NOMO-1 treated with dmso at 0.1 percent for 144 hours (cell line): ENCODE measurements at regions not wholly inside any gene's neighbourhood (a gene's known extent, or its start where the extent isn't known, plus 50 kb on each side); places are given as distances from the start of the nearest gene placed in this dataset.
"Not testable (repeated sequence)": the region's sequence is repeated elsewhere in the genome, so short reads cannot be mapped to it uniquely, and the experiment has no call there.

Source experiments
- DNase-seq: peaks from one replicate; lab custom pipeline; 2025; ENCODE audit not compliant: unreplicated experiment; lab: John Stamatoyannopoulos, UW

DNA sequence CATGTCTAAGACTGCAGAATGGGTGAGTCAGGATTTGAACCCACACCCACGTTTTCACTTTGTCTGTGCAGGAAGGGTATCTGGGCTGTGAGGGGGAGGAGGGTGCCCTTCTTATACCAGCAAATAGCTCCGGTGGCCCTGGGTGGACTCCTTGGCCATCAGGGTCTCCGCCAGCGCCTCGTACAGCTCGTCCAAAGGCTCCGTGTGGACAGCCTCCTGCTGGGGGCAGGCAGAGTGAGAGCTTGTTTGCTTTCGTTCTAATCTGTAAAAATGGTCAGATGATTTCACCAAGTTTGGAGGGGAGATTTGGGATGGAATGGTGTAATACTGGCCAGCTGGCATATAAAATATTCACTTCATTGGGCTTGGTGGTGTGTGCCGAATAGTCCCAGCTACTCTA is 111.7 kb upstream of the CCZ1B start:
- DNase-seq, result not testable (repeated sequence)

DNA sequence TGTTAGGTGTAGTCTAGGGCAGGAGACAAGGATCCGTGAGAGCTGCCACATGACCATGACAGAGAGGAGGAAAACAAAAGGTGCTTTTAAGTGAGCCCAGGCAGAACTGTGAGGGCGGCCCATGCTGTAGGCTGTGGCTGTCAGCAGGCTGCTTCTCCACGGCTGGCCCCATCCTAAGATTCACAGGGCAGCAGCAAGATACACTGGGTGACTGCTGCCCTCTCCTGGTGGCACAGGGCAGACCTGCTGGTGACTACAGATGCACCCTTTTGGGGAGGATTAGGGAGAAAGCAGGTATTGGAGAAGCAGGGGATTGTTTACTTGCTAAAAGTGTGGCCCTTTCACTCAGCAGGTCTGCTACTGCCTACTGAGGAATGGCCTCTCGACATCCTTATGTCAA is 112.2 kb upstream of the CCZ1B start:
- DNase-seq, result not testable (repeated sequence)

DNA sequence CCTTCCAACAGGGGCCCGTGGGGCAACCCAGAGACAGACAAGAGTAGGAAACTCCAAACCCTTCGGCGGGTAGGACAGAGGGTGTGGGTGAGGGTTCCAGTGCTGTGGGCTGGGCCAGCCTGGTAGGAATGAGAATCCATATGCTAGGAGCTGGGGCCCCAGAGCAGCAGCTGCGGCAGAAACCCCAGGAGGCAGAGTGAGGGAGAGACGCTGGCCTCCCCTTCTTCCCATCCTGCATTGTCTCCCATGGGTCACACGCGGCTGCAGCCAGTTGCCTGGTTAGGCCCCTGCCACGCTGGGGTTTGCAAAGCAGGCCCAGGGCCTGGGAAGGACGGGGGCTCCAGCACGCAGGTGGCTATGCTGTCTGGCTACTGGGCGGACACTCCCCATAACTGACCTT is 113.1 kb upstream of the CCZ1B start:
- not testable (repeated sequence) for DNase-seq

DNA sequence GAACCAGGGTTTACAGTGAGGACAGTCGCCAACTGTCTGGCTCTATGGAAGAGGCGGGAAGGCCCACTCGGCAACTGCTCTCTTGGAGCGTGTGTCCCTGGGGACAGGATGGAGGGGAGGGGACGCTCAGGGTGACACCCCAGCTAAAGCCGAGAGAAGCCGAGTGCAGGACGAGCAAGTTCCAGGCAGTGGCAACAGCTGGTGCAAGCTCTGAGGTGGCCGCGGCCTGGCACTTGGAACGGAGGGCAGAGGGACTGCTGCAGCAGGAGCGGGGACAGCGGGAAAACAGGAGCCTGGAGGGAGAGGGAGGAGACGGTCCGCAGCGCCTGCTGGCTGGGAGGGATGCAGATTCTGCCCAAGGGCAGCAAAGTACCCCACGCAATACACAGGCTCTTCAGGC is 113.8 kb upstream of the CCZ1B start:
- DNase-seq, result not testable (repeated sequence)

DNA sequence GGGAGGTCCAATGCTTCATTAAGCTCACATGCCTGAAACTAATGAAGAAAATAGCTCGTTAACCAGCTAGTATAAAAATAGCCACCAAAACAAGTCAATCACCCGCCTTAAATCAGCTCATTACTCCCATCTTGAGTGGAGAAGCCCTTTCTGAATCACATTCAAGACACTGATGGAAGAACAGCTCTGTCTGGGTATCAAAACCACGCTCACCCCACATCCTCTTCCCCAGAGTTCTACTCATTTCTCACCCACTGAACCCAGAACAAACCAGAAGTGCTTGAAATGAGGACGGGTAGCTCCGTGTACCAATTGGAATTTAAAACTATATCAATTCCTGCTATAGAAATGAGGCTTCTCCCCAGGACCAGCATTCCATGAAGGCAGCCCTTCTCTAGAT is 120.8 kb upstream of the CCZ1B start:
- not testable (repeated sequence) for DNase-seq

DNA sequence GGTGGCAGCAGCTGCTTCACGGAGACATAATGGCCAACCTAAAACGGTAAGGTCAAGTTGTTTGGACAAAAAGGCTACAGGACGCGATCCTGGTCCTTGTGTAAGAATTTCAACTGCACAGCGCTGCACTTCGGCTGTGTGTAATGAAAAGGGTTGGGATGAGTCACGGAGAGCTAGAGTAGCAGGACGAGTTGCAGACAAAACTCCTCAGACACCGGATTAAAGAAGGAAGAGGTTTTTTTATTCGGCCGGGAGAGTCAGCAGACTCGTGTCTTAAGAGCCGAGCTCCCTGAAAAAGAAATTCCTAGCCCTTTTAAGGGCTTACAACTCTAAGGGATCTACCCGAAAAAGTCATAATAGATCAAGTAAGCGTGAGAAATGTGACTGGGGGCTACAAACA is 124.2 kb upstream of the CCZ1B start:
- not testable (repeated sequence) for DNase-seq

DNA sequence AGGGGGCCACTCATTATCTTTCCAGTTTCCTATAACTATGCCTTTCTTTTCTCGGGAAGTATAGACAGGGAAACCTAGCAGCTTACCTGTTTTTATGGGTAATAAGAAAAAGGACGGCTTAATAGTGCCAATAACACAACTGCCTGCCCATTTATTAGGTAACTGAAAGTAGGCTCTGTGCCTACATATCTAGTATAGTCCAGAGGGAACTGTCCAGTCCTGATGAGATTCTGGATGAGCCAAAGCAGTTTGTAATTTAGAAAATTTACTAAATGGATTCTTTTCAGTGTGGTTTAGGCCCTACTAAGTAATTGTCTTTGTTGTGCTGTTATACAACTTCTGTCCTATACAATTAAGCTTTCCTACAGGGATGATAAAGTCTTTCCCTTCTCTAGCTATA is 125.5 kb upstream of the CCZ1B start:
- not testable (repeated sequence) for DNase-seq

DNA sequence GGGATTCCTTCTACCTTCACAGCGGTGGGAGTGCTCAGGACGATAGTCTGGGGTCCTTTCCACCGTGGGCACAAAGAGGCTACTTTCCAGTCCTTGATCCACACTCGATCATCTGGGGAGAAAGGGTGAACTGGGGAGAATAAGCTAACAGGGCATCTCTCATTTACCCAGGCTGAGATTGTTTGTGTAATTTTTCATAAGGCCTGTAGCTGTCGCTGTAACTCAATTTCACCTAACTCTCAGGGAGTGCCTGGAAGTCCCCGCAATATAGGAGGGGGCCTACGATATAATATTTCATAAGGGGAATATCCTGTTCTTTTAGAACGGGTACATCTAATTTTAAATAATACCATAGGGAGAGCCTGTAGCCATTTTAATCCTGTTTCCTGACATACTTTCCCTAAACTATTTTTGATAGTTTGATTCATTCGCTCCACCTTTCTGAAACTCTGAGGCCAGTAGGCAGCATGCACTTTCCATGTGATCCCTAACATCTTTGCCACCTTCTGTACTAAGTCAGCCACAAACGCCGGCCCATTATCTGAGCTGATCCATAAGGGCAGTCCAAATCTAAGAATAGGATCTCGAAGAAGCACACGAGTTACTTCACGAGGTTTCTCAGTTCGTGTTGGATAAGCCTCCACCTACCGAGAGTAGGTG is 127.2 kb upstream of the CCZ1B start:
- not testable (repeated sequence) for DNase-seq

DNA sequence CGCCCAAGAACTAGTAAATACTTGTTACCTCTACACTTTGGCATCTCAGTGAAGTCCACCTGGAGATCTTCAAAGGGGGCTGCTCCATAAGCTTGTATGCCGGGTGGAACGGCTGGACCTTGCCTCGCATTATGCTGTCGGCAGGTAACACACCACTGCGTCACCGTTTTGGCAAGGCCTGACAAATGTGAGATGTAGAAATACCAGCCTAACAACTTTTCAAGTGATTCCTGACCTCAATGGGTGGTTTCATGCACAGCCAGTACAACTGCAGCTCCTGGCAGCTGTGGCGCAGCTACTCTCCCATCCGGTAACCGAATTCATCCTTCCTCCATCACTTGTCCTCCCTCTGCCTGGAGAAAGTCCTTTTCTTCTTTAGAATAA is 127.7 kb upstream of the CCZ1B start:
- not testable (repeated sequence) for DNase-seq

DNA sequence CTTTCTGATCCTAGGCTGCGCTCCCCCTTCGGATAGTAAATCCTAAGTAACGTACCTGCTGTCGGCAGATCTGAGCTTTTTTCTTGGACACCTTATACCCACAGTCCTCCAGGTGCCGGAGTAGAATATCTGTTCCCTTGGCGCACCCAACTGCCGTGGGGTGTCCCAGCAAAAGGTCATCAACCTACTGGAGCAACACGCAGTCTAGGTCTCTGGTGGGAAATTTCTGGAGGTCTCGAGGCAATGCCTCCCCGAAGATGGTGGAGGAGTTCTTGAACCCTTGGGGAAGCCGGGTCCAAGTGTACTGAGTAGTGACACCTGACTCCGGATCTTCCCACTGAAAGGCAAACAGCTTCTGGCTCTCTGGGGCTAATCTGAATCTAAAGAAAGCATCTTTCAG is 129.3 kb upstream of the CCZ1B start:
- DNase-seq, result not testable (repeated sequence)

DNA sequence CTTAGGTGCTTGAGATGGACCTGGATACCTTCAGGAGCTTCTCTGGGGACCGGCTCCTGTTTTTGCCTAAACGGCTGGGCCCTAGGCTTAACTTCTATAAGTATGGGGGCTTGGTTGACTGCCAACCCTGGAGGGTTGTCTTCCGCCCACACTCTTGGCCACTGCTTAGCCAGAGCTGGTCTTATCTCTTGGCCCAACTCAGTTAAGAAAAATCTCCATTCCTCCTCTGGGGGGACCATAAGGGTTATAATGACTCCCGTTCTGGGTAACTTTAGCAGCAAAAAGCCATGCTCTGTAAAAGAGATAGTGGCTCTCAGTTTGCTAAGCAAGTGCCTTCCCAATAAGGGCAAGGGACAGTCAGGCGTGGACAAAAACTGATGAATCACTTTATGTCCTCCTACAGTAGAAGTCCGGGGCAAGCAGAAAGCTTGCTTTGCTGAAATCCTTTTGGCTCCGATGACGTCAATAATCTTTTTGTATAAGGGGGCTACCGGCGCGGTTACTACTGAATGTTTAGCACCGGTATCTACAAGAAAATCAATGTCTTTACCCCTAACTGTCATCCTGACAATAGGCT is 130.0 kb upstream of the CCZ1B start:
- DNase-seq, result not testable (repeated sequence)

DNA sequence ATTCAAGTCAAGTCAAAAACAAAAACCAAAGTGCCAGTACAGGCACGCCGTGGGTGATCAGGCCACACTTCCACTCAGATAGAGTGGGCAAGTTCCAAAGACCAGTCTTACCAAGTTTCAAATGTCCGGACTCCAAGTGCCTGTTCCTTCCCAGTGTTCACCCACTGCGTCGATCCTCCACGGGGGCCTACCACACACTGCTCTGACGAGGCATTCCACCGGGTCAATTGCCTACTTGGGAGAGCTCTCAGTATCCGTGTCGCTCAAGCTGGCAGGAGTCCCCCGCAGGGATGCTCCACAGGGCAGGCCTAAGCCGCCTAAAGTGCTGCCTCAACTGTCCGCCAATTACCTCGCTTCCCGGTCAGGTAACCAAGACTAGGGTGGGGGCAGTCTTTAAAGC is 132.3 kb upstream of the CCZ1B start:
- DNase-seq, result not testable (repeated sequence)

DNA sequence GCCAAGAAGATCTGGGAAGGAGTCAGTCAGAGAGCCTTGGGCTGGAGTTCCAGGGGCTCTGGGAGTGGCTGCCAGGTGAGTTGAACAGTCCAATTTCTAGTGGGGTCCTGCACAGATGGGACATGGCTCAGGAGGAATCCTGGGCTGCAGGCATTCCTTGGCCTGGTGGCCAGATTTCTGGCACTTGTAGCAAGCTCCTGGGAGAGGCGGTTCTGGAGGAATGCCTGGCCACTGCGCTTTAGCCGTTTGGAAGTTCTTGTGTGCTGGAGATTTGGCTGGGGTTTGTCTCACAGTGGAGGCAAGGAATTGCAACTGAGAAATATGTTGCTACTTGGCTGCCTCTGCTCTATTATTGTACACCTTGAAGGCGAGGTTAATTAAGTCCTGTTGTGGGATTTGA is 133.9 kb upstream of the CCZ1B start:
- DNase-seq, result not testable (repeated sequence)

DNA sequence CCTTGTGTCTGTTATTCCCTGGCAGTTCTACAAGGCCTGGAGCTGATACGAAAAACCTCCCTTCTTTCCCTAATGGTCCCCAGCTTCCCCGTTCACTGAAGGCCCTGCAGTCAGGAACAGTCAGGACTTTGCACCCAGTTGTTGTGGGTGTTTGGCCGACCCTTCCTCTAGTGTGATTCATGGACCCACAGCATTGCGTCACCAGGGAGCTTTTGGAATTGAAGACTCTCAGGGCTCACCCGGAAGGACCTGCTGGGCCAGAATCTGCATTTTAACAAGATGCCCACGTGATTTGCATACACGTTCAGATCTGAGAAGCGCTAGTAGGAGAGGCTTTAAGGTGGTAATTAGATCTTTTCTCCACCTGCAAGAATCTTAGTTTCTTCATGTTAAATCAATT is 136.8 kb upstream of the CCZ1B start:
- not testable (repeated sequence) for DNase-seq

DNA sequence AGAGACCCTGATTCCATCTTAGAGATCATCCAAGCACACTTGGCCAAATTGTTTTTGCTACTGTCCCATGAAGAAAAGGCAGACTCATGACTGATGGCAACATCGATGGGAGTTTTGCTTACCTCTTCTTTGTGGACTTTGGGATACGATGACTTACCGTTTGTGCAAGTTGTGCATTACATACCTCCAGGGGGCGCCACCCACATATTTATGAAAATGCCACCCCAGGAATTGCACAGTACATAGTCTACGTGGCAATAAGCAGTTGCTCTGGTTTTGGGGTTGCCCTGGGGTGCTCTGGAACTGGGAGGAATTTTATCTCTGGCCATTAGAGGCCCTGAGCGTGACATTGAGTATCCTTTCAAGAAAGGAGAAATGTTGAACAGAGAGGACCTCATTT is 139.0 kb upstream of the CCZ1B start:
- not testable (repeated sequence) for DNase-seq

DNA sequence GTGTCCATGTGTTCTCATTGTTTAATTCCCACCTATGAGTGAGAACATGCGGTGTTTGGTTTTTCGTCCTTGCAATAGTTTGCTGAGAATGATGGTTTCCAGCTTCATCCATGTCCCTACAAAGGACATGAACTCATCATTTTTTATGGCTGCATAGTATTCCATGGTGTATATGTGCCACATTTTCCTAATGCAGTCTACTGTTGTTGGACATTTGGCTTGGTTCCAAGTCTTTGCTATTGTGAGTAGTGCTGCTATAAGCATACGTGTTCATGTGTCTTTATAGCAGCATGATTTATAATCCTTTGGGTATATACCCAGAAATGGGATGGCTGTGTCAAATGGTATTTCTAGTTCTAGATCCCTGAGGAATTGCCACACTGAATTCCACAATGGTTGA is 144.1 kb upstream of the CCZ1B start:
- DNase-seq, result not testable (repeated sequence)

DNA sequence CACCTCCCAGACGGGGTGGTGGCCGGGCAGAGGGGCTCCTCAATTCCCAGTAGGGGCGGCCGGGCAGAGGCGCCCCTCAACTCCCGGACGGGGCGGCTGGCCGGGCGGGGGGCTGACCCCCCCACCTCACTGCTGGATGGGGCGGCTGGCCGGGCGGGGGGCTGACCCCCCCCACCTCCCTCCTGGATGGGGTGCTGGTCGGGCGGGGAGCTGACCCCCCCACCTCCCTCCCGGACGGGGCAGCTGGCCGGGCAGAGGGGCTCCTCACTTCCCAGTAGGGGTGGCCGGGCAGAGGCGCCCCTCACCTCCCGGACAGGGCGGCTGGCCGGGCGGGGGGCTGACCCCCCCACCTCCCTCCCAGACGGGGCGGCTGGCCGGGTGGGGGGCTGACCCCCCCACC is 148.8 kb upstream of the CCZ1B start:
- not testable (repeated sequence) for DNase-seq

DNA sequence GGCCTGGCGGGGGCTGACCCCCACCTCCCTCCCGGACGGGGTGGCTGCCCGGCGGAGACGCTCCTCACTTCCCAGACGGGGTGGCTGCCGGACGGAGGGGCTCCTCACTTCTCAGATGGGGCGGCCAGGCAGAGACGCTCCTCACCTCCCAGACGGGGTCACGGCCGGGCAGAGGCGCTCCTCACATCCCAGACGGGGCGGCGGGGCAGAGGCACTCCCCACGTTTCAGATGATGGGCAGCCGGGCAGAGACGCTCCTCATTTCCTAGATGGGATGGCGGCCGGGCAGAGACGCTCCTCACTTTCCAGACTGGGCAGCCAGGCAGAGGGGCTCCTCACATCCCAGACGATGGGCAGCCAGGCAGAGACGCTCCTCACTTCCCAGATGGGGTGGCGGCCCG is 149.3 kb upstream of the CCZ1B start:
- DNase-seq, result not testable (repeated sequence)

DNA sequence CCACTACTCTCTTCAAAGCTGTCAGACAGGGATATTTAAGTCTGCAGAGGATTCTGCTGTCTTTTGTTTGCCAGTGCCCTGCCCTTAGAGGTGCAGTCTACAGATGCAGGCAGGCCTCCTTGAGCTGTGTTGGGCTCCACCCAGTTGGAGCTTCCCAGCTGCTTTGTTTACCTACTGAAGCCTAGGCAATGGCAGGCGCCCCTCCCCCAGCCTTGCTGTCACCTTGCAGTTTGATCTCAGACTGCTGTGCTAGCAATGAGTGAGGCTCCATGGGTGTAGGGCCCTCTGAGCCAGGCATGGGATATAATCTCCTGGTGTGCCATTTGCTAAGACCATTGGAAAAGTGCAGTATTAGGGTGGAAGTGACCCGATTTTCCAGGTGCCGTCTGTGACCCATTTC is 151.3 kb upstream of the CCZ1B start:
- not testable (repeated sequence) for DNase-seq

DNA sequence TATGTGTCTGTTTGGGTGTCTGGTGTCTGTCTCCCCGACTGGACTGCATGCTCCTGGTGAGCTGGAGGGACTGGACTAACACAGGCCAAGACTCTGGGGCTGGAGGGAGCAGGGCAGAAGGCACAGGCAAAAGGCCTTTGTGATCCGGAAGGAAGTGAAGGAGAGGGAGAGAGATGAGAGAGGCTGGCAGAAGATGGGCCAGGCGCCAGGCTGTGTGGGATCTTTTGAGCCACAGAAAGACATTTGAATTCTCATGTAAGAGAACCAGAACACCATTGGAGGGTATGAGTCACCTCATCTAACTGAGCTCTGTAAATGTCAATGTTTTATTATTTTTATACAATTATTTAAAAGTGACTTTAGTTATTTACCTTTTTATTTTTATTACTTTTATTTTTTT is 152.3 kb upstream of the CCZ1B start:
- not testable (repeated sequence) for DNase-seq

DNA sequence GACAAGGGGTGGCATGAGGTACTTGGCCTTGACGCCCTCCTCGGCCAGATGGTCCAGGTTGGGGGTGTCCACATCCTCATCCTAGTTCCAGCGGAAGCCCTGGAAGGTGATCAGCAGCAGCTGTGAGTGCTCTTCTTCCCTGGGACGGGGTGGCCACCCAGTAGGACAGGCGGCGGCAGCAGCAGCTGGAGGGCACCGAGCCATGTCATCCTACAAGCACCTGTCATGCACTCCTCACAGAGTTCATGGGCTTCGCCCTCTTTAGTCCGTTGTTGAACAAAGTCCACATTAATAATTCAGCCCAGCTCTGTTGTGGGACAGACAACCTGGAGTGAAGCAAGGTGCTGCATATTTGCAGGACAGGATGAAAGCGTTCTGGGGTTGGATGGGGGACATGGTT is 153.4 kb upstream of the CCZ1B start:
- not testable (repeated sequence) for DNase-seq

DNA sequence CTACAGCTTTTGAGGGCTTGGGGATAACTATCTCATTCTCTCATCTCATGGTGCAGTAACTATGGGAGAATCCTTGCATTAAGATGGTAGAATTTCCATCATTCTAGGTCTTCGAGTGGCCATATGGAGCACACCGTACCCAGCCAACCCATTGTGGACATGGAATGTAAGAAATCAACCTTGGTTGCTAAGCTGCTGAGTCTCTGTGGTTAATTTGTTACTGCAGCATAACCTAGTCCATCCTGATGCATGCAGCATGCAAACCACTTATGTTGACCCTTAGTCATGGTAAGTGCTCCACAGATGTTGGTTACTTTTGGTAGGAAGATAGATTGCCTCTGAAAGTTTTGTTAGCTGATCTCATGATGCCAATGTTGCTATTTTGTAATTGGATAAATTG is 156.3 kb upstream of the CCZ1B start:
- not testable (repeated sequence) for DNase-seq

DNA sequence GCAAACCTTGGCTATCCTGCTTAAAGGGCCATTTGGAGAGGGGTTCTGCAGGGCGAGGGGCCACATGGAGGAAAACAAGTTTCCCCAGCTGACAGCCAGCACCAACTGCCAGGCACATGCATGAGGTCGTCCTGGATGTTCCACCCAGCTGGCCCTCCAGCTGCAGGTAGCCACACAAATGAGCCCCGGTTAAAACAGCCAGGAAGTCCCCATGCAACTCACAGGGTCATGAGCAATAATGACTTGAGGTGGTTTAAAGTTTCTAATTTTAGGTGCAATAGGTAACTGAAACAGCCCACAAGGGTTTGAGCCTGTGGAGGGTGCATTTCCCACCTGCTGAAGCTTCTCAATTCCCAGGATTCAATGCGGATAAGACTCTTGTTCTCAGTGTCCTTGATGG is 160.8 kb upstream of the CCZ1B start:
- not testable (repeated sequence) for DNase-seq
